IPS-NIHi11 (cell line): ENCODE measurements at regions not wholly inside any gene's neighbourhood (a gene's known extent, or its start where the extent isn't known, plus 50 kb on each side); places are given as distances from the start of the nearest gene placed in this dataset.
"Not testable (repeated sequence)": the region's sequence is repeated elsewhere in the genome, so short reads cannot be mapped to it uniquely, and the experiment has no call there.

Experiments used
- DNase-seq: peaks from one replicate; pipeline ENCODE4 v3.0.0; 2012; ENCODE audit warnings: mixed read lengths, low spot score

DNA sequence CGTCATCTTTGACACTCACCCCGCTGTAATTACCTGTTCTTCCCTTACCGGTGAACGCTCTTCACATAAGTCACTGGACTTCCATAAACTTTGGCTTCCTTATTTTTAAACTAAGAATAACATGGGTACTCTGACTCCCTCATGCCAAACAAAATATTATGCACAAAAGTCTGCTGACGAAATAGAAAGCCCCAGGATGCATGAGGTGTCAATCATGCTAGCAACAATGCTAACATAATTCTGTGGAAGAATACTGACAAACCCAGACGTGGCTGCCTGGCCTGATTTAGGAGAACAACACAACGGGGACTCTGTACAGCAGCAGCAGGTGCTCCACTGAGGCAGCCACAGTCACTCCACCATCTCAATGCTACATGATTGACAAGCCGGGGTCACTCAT, 137.5 kb downstream of the CCDC71L start:
- DNase-seq = no peak

DNA sequence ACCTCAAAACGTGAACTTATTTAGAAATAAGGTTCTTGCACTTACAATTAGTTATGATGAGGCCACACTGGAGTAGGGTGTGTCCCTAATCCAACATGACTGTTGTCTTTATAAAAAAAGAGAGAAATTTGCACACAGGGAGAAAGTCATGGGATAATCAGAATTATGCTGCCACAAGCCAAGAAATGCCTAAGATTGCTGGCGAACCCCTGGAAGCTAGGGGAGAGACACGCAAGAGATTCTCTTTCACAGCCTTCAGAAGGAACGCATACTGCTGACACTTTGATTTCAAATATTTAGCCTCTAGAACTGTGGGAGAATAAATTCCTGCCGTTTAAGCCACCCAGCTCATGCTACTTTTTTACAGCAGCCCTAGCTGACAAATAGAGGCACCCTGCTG, 138.3 kb downstream of the CCDC71L start:
- no peak for DNase-seq

DNA sequence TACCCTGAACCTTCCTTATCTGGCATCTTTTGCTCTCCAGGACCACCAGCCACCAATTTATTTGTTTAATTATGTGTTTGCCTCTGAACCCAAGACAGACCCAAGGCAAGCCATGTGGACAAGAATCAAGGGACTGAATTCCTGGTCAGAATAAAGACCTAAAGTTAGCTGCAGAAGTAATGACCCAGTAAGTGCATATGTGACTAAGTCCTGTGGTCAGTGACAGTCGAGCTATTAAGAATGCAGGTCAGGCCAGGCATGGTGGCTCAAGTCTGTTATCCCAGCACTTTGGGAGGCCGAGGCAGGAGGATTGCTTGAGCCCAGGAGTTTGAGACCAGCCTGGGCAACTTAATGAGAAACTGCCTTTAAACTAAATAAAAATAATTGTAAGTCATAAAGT, 139.4 kb downstream of the CCDC71L start:
- no peak for DNase-seq

DNA sequence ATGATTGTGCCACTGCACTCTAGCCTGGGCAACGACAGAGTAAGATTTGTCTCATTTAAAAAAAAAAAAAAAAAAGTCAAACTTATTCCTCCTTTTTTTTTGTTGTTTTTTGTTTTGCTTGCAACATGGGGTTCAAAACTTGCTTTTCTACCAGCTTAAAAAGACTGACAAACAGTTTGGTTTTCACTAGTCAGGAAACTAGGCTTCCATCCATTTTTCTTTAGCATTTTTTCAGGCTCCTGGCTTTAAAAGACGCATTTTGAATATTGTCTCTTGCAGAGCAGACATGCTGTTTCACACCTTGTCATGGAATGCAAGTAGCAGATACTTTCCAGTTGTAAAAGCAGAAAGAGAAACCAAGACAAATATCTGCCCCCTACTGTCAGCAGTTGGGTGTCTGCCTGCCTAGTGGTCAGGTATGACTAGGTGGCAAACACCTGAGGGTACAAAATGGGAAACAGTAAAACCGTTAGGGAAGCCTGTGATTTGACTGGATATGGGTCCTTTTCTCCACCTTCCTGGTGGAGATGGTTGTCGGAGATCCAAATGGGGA, 139.9 kb downstream of the CCDC71L start:
- DNase-seq = peak; percentile 19

DNA sequence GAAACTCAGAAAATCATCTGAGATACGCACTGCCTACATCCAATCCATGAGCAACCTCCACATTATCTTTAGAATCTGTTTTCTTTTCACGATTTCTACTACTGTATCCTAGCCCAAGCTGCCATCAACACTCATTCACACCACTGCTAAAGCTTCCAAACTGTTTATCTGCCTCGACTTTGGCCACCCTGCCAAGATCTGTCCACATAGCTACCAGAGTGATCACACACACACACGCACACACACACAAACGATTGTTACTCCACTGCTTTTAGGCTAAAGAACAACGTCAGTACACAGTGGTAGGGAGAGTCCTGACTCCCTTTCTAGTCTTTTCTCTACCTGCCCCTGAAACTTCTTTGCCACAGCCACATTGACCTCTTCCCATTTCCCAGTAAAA, 142.0 kb downstream of the CCDC71L start:
- DNase-seq = no peak

DNA sequence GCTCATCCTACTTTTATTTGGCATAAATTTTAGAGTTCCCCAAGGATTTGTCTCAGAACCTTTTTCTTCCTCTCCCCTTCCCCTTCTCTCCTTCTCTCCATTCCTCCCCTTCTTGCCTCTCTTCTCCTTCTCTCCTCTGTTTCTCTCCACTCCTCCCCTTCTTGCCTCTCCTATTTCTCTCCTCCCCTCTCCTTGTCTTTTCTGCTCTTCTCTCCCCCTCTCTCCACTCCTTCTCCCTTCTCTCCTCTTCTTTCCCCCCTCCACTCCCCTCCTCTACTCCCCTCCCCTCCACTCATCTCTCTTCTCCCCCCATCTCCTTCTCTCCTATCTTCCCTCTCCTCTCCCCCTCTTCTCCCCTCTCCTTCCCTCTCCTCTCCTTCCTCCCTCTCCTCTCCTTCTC, 142.7 kb downstream of the CCDC71L start:
- no peak for DNase-seq

DNA sequence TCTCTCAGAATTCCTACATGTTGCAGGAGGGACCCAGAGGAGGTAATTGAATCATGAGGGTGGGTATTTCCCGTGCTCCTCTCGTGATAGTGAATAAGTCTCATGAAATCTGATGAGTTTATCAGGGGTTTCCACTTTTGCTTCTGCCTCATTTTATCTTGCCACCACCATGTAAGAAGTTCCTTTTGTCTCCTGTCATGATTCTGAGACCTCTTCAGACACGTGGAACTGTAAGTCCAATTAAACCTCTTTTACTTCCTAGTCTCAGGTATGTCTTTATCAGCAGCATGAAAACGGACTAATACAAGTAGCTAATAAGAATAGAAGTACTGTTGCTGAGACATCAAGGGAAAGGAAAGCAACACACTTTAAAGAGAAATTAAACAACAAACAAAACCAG, 143.4 kb downstream of the CCDC71L start:
- no peak for DNase-seq

DNA sequence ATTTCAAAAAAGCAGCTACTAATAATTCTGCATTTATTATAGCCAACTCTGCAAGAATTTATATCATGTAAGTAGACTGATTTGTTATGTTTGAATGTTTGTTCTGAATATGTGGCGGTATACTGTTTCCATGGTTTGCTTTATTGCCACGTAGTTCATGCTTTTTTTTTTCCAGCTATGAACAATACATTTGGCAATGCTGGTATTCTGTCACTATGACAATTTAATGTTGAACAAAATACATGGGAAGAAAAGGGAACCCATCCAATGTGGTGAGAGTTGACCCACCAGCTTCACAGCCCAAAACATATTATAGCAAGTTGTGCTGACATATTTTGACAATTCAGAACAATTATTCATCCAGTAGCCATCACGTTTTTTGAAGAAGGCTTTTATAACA, 145.6 kb downstream of the CCDC71L start:
- DNase-seq = no peak

DNA sequence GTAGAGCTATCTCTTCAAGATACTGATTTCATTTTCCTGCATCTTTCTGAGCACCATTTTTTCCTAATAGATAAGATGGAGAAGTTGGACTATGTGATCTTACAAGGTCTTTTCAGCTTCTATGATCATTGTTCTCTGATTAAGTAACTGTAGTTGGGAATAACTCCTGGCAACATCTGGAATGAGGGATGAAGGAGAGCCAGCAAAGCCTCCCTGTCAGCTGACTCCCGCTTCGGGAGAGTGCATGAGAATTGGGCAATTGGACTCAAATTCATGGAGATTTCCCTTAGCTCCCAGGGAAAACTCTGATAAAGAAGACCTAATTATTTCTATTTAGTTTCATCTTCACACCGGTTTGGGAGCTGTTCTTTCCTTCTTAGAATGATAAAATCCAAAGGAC, 146.1 kb downstream of the CCDC71L start:
- DNase-seq = no peak

DNA sequence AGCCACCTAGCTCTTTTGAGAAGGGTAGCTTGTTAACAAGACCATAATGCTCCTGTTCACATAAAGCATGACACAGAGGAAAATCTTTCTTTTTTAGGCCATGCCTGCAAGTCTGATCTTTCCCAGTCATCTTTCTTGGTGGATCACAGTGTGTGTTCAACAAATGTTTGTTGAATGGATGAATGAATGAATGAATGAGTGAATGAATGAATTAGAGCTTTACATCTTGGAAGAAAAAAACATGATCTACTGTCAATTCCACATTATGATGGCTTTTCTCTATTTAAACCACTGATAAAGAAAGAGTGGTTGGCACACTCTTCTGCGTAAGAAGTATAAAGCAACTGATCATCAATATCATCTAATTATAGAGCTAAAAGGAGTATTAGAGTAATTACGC, 148.7 kb downstream of the CCDC71L start:
- DNase-seq = no peak

DNA sequence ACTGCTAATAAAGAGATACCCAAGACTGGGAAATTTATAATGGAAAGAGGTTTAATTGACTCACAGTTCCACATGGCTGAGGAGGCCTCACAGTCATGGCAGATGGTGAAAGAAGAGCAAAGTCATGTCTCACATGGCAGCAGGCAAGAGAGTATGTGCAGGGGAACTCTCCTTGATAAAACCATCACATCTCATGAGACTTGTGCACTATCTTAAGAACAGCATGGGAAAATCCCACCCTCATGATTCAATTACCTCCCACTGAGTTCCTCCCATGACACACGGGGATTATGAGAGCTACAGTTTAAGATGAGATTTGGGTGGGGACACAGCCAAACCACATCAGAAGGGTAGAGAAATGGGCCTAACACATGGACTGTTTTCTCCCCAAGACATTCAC, 156.3 kb downstream of the CCDC71L start:
- no peak for DNase-seq

DNA sequence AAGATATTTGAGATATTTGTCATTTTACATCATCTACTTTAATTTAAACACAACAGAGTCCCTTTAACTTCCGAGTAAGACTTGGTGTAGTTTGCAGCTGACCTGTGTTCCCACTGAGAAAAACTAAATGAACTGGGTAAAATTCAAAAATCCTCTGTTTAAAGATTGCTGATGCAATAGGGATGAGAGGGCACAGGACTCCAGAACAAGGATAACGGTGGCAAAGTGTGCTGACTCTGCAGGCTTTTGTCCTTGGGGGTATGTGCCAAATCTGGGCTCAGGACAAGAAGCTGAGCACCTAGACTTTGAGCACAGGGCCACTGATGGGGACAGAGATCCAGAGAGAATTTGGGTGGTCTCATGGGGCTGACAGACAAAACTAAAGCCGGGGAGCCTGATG, 156.8 kb downstream of the CCDC71L start:
- no peak for DNase-seq

DNA sequence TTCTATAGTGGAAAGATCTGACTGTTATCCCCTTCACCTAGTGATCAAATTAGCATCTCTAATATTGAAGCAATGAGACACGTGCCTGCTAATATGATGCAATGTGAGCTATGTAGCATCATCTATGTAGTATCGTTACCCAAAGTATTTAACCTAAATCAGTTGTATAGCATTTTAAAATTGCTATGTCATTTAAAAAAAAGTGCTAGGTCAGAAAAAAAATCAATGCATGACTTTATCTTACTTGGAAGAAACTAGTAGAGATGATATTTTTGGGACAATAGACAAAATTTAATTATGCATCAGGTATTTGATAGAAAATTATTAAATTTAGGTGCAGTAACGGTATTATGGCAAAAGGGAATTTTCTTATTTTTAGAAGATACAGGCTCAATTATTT, 157.3 kb downstream of the CCDC71L start:
- DNase-seq = no peak

DNA sequence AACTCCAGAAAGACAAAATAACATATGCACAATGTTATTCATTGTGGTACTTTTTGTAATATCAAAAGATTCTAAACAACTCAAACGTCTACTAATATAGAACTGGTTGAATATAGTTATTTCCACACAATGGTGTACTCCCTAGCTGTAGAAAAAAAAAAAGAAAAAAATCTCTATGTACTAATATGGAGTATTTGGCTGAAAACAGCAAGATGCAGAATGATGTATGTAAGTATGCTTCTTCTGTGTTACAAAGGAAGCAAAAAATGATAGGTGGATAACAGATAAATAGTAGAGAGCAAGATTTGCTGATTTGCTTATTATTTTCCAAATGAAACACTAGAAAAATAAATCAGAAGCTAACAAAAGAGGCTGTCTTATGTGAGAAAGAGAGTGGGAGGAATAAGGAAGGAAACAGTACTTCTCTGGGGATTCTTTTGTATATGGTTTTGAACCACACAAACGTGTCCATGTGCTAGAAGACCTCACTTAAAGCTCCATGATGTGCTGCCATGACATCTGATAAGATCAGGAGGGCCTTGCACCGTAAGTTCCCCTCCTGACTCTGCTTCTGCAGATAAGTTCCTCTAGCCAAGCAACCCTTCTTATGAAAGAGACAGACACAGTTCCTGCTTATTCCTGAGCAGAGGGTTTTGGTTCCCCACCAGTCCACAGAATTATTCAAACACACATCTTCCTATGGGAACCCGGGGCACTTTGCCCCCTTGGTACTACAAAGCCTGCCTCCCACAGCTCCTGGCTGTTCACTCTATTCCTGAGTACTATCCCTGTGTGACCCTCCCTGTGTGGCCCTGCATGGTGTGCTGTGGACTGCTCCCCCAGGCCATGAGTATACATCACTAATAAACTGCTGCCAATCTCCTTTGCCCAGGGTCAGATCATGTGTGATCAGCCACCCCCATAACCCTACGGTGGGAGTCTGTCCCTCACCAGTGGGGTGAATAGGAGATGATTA, 159.1 kb downstream of the CCDC71L start:
- DNase-seq = no peak

DNA sequence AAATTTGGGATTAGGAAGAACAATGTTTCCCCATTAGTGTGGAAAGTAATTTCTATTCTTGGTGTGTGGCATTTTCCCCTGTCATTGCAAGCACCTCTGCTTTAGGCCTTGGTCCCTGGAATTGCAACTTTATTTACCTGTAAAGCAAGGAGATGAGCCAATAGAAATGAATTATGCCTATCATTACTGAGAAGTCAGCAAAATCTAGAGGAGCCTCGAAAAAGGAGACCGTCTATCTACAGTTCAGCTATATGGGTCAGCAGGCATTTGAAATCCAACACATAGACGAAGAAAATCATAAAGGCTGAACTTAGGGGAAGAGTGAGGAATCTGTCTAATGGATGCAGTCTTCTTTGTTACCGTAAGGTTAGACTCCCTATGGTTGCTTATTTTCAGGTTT, 161.1 kb downstream of the CCDC71L start:
- no peak for DNase-seq

DNA sequence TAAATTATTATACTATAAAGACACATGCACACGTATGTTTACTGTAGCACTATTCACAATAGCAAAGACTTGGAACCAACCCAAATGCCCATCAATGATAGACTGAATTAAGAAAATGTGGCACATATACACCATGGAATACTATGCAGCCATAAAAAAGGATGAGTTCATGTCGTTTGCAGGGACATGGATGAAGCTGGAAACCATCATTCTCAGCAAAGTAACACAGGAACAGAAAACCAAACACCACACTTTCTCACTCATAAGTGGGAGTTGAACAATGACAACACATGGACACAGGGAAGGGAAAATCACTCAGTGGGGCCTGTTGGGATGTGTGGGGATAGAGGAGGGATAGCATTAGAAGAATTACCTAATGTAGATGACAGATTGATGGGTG, 163.0 kb downstream of the CCDC71L start:
- not testable (repeated sequence) for DNase-seq

DNA sequence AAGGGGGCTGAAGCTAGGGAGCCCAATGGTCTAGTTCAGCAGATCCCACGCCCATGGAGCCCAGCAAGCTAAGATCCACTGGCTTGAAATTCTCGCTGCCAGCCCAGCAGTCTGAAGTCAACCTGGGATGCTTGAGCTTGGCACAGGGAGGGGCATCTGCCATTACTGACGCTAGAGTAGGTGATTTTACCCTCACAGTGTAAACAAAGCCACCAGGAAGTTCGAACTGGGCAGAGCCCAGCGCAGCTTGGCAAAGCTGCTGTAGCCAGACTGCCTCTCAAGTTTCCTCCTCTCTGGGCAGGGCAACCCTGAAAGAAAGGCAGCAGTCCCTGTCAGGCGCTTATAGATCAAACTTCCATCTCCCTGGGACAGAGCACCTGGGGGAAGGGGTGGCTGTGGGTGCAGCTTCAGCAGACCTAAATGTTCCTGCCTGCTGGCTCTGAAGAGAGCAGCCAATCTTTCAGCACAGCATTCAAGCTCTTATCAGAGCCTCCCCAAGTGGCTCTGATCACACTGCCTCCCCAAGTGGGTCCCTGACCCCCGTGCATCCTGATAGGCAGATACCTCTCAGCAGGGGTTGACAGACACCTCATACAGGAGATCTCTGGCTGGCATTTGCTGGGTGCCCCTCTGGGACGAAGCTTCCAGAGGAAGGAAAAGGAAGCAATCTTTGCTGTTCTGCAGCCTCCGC, 167.8 kb downstream of the CCDC71L start:
- DNase-seq = no peak

DNA sequence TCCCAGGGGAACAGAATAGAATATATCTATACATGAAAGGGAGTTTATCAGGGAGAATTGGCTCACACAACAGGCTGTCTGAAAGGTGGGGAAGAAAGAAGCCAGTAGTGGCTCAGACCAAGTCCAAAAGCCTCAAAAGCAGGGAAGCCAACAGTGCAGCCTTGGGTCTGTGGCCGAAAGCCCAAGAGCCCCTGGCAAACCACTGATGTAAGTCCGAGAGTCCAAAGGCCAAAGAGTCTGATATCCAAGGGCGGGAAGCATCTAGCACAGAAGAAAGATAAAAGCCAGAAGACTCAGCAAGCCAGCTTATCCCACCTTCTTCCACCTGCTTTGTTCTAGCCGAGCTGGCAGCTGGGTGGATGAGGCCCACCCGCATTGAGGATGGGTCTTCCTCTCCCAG, 172.5 kb downstream of the CCDC71L start:
- no peak for DNase-seq

DNA sequence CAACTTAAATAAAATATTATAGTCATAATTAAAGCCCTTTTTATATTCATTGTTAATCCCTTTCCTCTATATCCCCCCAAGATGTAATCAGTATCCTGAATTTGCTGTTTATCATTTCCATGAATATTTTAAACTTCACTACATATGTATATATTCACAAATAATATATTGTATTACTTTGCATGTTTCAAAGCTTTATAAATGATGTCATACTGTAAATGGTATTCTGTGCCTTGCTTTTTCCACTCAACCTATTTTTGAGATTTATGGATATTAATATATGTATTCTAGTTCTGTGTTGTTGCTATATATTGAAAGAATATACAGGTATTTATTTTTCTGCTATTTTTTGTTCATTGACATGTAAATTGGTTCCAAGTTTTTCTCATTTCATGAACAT, 173.1 kb downstream of the CCDC71L start:
- no peak for DNase-seq

DNA sequence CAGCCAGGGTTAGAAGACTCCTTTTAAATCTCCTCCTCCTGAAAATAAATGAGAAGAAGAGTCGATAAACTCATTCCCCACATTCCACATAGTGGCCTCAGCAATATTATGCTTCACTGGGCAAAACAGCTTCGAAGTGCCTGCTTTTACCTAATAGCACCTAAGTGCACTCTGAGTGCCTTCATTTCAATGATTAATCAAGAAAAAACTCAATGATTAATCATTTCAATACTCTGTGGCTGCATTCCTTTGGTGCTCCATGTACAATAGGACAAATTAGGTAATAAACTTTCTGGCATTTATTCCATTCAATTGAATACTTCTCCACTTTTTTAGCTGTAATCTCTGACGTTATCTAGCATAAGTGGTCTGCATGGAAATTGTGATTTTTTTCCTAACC, 174.6 kb downstream of the CCDC71L start:
- DNase-seq = no peak

DNA sequence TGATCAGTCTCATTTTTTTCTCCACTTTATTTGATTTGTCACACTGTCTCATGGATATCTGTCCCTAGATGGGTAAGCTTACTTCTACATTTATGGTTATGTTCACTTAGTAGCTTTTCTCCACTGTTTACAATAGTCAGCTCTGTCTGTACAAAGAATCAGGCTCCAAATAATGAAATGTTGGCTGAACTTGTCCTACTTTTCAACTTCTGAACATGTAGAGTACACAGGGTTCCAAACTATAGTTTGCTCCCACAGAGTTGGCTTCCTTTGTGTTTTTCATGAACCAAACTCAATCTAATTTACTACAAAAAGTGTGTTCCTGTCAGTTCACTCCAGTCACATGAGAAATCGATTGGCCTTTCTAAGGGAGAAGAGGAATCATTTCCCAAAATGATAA, 175.0 kb downstream of the CCDC71L start:
- DNase-seq = no peak

DNA sequence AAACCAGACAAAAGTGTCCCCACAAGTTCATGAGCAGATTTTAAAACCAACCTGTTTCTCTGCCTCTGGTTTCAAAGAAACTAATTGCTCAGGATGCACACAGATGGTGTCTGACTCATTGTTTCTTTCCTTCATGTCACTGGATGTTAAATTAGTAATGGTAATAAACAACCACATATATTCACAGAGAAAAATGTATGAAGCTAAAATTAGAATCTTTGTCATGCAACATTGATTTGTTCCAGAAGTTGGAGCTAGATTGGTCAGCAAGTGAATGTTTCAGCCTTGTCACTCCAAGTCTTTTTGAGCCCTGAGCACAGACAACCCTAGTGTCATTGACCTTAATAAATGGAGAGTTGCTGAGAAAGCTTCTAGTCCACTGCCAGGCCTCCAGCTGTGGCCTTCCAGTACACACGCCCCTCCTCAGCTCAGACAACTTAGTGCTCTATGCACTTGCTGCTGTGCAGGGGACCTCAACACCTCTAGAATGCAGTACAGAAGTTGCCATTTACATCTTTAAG, 175.9 kb downstream of the CCDC71L start:
- DNase-seq = no peak

DNA sequence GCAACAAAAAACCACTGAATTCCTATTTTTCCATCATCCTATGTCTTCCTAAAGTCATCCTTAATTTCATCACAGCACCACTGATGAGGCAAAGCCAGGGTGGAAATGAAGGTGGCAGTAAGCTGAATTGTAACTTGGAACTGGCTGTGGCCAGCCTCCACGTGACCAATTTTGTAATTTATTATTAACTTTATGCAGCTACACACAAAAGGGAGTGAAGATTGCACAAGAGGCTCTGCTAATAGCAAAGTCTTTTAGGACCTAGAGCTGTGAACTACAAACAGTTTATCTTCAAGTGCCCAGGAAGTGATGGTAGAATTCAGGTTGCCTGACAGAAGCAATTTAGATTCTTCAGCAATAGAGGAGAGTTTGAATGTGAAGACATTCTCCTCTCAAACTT, 176.4 kb downstream of the CCDC71L start:
- no peak for DNase-seq
